H9 (cell line): ENCODE measurements at regions not wholly inside any gene's neighbourhood (a gene's known extent, or its start where the extent isn't known, plus 50 kb on each side); places are given as distances from the start of the nearest gene placed in this dataset.

Experiments
- DNase-seq: peaks from one replicate; pipeline ENCODE4 v3.0.0-alpha.2; 2017
- H2AFZ ChIP-seq: one replicate; pipeline ENCODE4 v1.6.1; 2013; ENCODE audit warnings: mild to moderate bottlenecking, low read length, control low read depth, moderate library complexity
- H2AK5ac ChIP-seq: 2 replicates; pipeline ENCODE4 v1.6.1; 2013; ENCODE audit warnings: low read length, control low read depth, mixed read lengths; ENCODE audit not compliant: insufficient read length
- H2BK120ac ChIP-seq: one replicate; pipeline ENCODE4 v1.6.1; 2013; ENCODE audit warnings: low read depth, mild to moderate bottlenecking, low read length, control low read depth, inconsistent platforms; ENCODE audit not compliant: poor library complexity, severe bottlenecking
- H2BK12ac ChIP-seq: 2 replicates; pipeline ENCODE4 v1.6.1; 2013; ENCODE audit warnings: low read length, control low read depth, mixed read lengths, low read depth; ENCODE audit not compliant: insufficient read length
- H2BK15ac ChIP-seq: 2 replicates; pipeline ENCODE4 v1.6.1; 2013; ENCODE audit warnings: low read depth, low read length, control low read depth
- H2BK20ac ChIP-seq: one replicate; pipeline ENCODE4 v1.6.1; 2013; ENCODE audit warnings: low read depth, mild to moderate bottlenecking, low read length, control low read depth, inconsistent platforms; ENCODE audit not compliant: poor library complexity, severe bottlenecking
- H2BK5ac ChIP-seq: 2 replicates; pipeline ENCODE4 v1.6.1; 2013; ENCODE audit warnings: low read length, control low read depth, mixed read lengths; ENCODE audit not compliant: insufficient read length
- H3K14ac ChIP-seq: 2 replicates; pipeline ENCODE4 v1.6.1; 2013; ENCODE audit warnings: low read length, control low read depth; ENCODE audit not compliant: insufficient read depth
- H3K18ac ChIP-seq: 2 replicates; pipeline ENCODE4 v1.6.1; 2013; ENCODE audit warnings: low read depth, mild to moderate bottlenecking, mixed read lengths, low read length, control low read depth; ENCODE audit not compliant: insufficient read length
- H3K23ac ChIP-seq: 2 replicates; pipeline ENCODE4 v1.6.1; 2013; ENCODE audit warnings: low read length, control low read depth, mixed read lengths, low read depth; ENCODE audit not compliant: insufficient read length
- H3K23me2 ChIP-seq: 2 replicates; pipeline ENCODE4 v1.6.1; 2013; ENCODE audit warnings: low read depth, mild to moderate bottlenecking, mixed read lengths, low read length, control low read depth; ENCODE audit not compliant: insufficient read length, poor library complexity, severe bottlenecking
- H3K27ac ChIP-seq: 2 replicates; pipeline ENCODE4 v1.5.1; 2013; ENCODE audit warnings: low read length, control low read depth, mixed read lengths, low read depth; ENCODE audit not compliant: insufficient read length
- H3K27me3 ChIP-seq: 2 replicates; pipeline ENCODE4 v1.6.1; 2013; ENCODE audit warnings: low read length, control low read depth, inconsistent platforms; ENCODE audit not compliant: insufficient read depth
- H3K4ac ChIP-seq: 2 replicates; pipeline ENCODE4 v1.6.1; 2013; ENCODE audit warnings: low read depth, mild to moderate bottlenecking, control low read depth, inconsistent platforms, low read length, moderate library complexity
- H3K4me1 ChIP-seq: 2 replicates; pipeline ENCODE4 v1.6.1; 2013; ENCODE audit warnings: low read length, control low read depth, inconsistent platforms; ENCODE audit not compliant: insufficient read depth
- H3K4me2 ChIP-seq: 2 replicates; pipeline ENCODE4 v1.6.1; 2013; ENCODE audit warnings: low read length, control low read depth, mixed read lengths; ENCODE audit not compliant: insufficient read length, insufficient read depth
- H3K56ac ChIP-seq: 2 replicates; pipeline ENCODE4 v1.6.1; 2013; ENCODE audit warnings: low read depth, mild to moderate bottlenecking, mixed read lengths, low read length, control low read depth; ENCODE audit not compliant: insufficient read length
- H3K79me1 ChIP-seq: 2 replicates; pipeline ENCODE4 v1.6.1; 2013; ENCODE audit warnings: low read depth, mild to moderate bottlenecking, moderate library complexity, low read length, control low read depth, inconsistent platforms; ENCODE audit not compliant: insufficient read depth, poor library complexity, severe bottlenecking
- H3K79me2 ChIP-seq: 2 replicates; pipeline ENCODE4 v1.6.1; 2013; ENCODE audit warnings: low read length, control low read depth, inconsistent platforms; ENCODE audit not compliant: insufficient read depth
- H3K9ac ChIP-seq: 2 replicates; pipeline ENCODE4 v1.6.1; 2013; ENCODE audit warnings: low read length, control low read depth, mixed read lengths; ENCODE audit not compliant: insufficient read length; ENCODE audit errors: extremely low read depth
- H3K9me3 ChIP-seq: one replicate; pipeline ENCODE4 v1.6.1; 2013; ENCODE audit warnings: low read depth, low read length, inconsistent platforms; ENCODE audit not compliant: control insufficient read depth
- H3T11ph ChIP-seq: one replicate; pipeline ENCODE4 v1.6.1; 2013; ENCODE audit warnings: mild to moderate bottlenecking, low read length, control low read depth, inconsistent platforms
- H4K20me1 ChIP-seq: one replicate; pipeline ENCODE4 v1.6.1; 2013; ENCODE audit not compliant: control insufficient read depth, insufficient read length, insufficient read depth
- H4K5ac ChIP-seq: 2 replicates; pipeline ENCODE4 v1.6.1; 2013; ENCODE audit warnings: low read depth, mild to moderate bottlenecking, mixed read lengths, low read length, control low read depth; ENCODE audit not compliant: insufficient read length
- H4K8ac ChIP-seq: replicated peaks from 2 replicates; pipeline ENCODE4 v1.6.1; 2013; ENCODE audit warnings: low read length, control low read depth, mixed read lengths, low read depth; ENCODE audit not compliant: insufficient read length
- H4K91ac ChIP-seq: 2 replicates; pipeline ENCODE4 v1.6.1; 2013; ENCODE audit warnings: low read depth, mild to moderate bottlenecking, moderate library complexity, mixed read lengths, low read length, control low read depth; ENCODE audit not compliant: insufficient read length
- H3K27ac Mint-ChIP-seq, 3 experiments: 2 replicates in 2 of 3; 3 replicates in 1 of 3; pipeline ENCODE4 v1.8.0; 2020 to 2021; ENCODE audit warnings: mixed read lengths in 3 of 3, mild to moderate bottlenecking in 1 of 3, moderate library complexity in 1 of 3
- H3K27me3 Mint-ChIP-seq: 2 replicates; pipeline ENCODE4 v1.8.0; 2021; ENCODE audit warnings: low read depth, mild to moderate bottlenecking, moderate library complexity, mixed read lengths
- H3K36me3 Mint-ChIP-seq, 3 experiments: 2 replicates in 2 of 3; 3 replicates in 1 of 3; pipeline ENCODE4 v1.8.0; 2020 to 2021; ENCODE audit warnings: low read depth in 3 of 3, mixed read lengths in 3 of 3; ENCODE audit not compliant: insufficient read depth in 1 of 3
- H3K4me1 Mint-ChIP-seq, 2 experiments: 2 replicates each; pipeline ENCODE4 v1.8.0; 2020; ENCODE audit warnings: mixed read lengths in 2 of 2
- H3K4me3 Mint-ChIP-seq, 2 experiments: 2 replicates in 1 of 2; 3 replicates in 1 of 2; pipeline ENCODE4 v1.8.0; 2020 to 2021; ENCODE audit warnings: mild to moderate bottlenecking in 2 of 2, mixed read lengths in 2 of 2, moderate library complexity in 1 of 2
- H3K9me3 Mint-ChIP-seq, 2 experiments: 2 replicates in 1 of 2; 3 replicates in 1 of 2; pipeline ENCODE4 v1.8.0; 2020; ENCODE audit warnings: mild to moderate bottlenecking in 2 of 2, mixed read lengths in 2 of 2, moderate library complexity in 1 of 2
- WGBS: extraction: QIAGEN DNeasy Blood & Tissue Kit; methylation state at CpG from one replicate; pipeline ENCODE4 v1.1.7; 2013; ENCODE audit warnings: missing lambda C conversion rate, low lambda C conversion rate, mixed read lengths; ENCODE audit not compliant: insufficient read length; ENCODE audit errors: extremely low coverage; 5-methylcytosine and 5-hydroxymethylcytosine counted together
- TF ChIP-seq, protein P1 (sequence below): fragments of 200-600 bp; sonication (generic); conservative IDR thresholded peaks from 3 replicates; pipeline ENCODE4 v1.8.0; 2021; ENCODE audit warnings: antibody characterized with exemption, mild to moderate bottlenecking

GRCh38 chr14:105871590-105871989 lies 345.2 kb downstream of the TMEM121 start:
- no peak overlapping the region for H2BK120ac ChIP-seq
- H3K36me3 Mint-ChIP-seq, result peaks cover 2 to 39% (median 4%) of the 10 kb centered on the region in 3 experiments; a peak in 6 of 7 replicates
- no peaks in the 10 kb centered on the region for H3K27me3 ChIP-seq

More at GRCh38 chr14:105871590-105871989, 345.2 kb downstream of the TMEM121 start:
- Histone ChIP-seq H3K9me3 (peaks cover 48% of the 10 kb centered on the region), H2BK15ac (no peak overlapping the region), H2BK12ac (no peak overlapping the region), H3K23ac (no peak overlapping the region), H3K23me2 (no peaks in the 10 kb centered on the region), H3K79me1 (no peaks in the 10 kb centered on the region), H3K9ac (no peak overlapping the region), H3K18ac (no peak overlapping the region), H3K4me1 (no peaks in the 10 kb centered on the region), H4K91ac (no peak overlapping the region), H3K14ac (no peak overlapping the region), H3K56ac (no peak overlapping the region), H3T11ph (no peak overlapping the region), H2BK5ac (no peak overlapping the region), H2AFZ (no peak overlapping the region), H3K27ac (no peak overlapping the region), H2AK5ac (no peak overlapping the region), H3K79me2 (no peaks in the 10 kb centered on the region), H3K4me2 (no peak overlapping the region), H3K4ac (no peak overlapping the region), H2BK20ac (no peak overlapping the region), H4K20me1 (no peaks in the 10 kb centered on the region), H4K8ac (no peak overlapping the region), H4K5ac (no peak overlapping the region)
- TF ChIP-seq, protein P1, sequence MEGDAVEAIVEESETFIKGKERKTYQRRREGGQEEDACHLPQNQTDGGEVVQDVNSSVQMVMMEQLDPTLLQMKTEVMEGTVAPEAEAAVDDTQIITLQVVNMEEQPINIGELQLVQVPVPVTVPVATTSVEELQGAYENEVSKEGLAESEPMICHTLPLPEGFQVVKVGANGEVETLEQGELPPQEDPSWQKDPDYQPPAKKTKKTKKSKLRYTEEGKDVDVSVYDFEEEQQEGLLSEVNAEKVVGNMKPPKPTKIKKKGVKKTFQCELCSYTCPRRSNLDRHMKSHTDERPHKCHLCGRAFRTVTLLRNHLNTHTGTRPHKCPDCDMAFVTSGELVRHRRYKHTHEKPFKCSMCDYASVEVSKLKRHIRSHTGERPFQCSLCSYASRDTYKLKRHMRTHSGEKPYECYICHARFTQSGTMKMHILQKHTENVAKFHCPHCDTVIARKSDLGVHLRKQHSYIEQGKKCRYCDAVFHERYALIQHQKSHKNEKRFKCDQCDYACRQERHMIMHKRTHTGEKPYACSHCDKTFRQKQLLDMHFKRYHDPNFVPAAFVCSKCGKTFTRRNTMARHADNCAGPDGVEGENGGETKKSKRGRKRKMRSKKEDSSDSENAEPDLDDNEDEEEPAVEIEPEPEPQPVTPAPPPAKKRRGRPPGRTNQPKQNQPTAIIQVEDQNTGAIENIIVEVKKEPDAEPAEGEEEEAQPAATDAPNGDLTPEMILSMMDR, result no peak
- WGBS, result no CpG with 5 or more reads among the region's 3 CpGs
- Mint-ChIP-seq H3K4me3 (no peak overlapping the region), H3K27ac (no peak overlapping the region), H3K4me1 (no peaks in the 10 kb centered on the region), H3K9me3 (peaks cover 85 to 91% of the 10 kb centered on the region in 2 experiments), H3K27me3 (peaks cover 2% of the 10 kb centered on the region)
- DNase-seq, result no peak
